ENCODE measurements at regions not wholly inside any gene's neighbourhood (a gene's known extent, or its start where the extent isn't known, plus 50 kb on each side); places are given as distances from the start of the nearest gene placed in this dataset.

GRCh38 chr22:23398701-23399366 is 181.3 kb downstream of the IGLL1 start:
- Histone ChIP-seq H3K4me2 (ENCODE audit: low read length) (no peak overlapping the region), H2AFZ (ENCODE audit: low read length) (no peak overlapping the region), H3K4me1 (ENCODE audit: insufficient read depth, low read length, severe bottlenecking) (peaks cover 11% of the 10 kb centered on the region), H3K27me3 (ENCODE audit: insufficient read depth, low read length) (no peaks in the 10 kb centered on the region; the same call in 1 of the 2 replicates), H3K79me2 (ENCODE audit: insufficient read depth, low read length) (no peaks in the 10 kb centered on the region), H3K9me2 (ENCODE audit: low read depth, low read length) (no peaks in the 10 kb centered on the region), H3K4me3 (ENCODE audit: low read depth, low read length, poor library complexity, severe bottlenecking) (no peak overlapping the region), H3K9me3 (ENCODE audit: low read length) (no peaks in the 10 kb centered on the region), H3F3A (ENCODE audit: insufficient read depth, low read length) (no peaks in the 10 kb centered on the region), H4K20me1 (ENCODE audit: insufficient read depth, low read length) (no peaks in the 10 kb centered on the region), H3K9ac (ENCODE audit: low read length) (no peak overlapping the region), H3K36me3 (ENCODE audit: insufficient read depth, low read length) (no peaks in the 10 kb centered on the region), H3K27ac (ENCODE audit: low read depth, low read length, poor library complexity, severe bottlenecking) (no peak overlapping the region)
- TF ChIP-seq EZH2 (IDR thresholded peaks at IDR 0.05; ENCODE audit: borderline replicate concordance, low read length) (no peak), CTCF (IDR thresholded peaks at IDR 0.05; ENCODE audit: low read length) (no peak)

- Histone ChIP-seq H3K4me1 (ENCODE audit: insufficient read depth, low read length, severe bottlenecking) (peaks cover 2% of the 10 kb centered on the region), H3K9me3 (ENCODE audit: low read length) (no peaks in the 10 kb centered on the region), H3K4me3 (ENCODE audit: low read depth, low read length, poor library complexity, severe bottlenecking) (no peak overlapping the region), H3K36me3 (ENCODE audit: insufficient read depth, low read length) (no peaks in the 10 kb centered on the region), H3K4me2 (ENCODE audit: low read length) (no peak overlapping the region), H3K9me2 (ENCODE audit: low read depth, low read length) (no peaks in the 10 kb centered on the region), H3K27ac (ENCODE audit: low read depth, low read length, poor library complexity, severe bottlenecking) (no peak overlapping the region), H3F3A (ENCODE audit: insufficient read depth, low read length) (no peaks in the 10 kb centered on the region), H3K79me2 (ENCODE audit: insufficient read depth, low read length) (no peaks in the 10 kb centered on the region), H3K9ac (ENCODE audit: low read length) (no peak overlapping the region), H4K20me1 (ENCODE audit: insufficient read depth, low read length) (no peaks in the 10 kb centered on the region), H2AFZ (ENCODE audit: low read length) (no peak overlapping the region), H3K27me3 (ENCODE audit: insufficient read depth, low read length) (no peaks in the 10 kb centered on the region; the same call in 1 of the 2 replicates)
- no peak for TF ChIP-seq CTCF (IDR thresholded peaks at IDR 0.05; ENCODE audit: low read length)
- TF ChIP-seq EZH2 (IDR thresholded peaks at IDR 0.05; ENCODE audit: borderline replicate concordance, low read length), result no peak
Observed at GRCh38 chr22:23397613-23398567, 182.2 kb downstream of the IGLL1 start.

GRCh38 chr22:23397008-23397612 is 183.0 kb downstream of the IGLL1 start:
- Histone ChIP-seq H3K9me3 (ENCODE audit: low read length) (no peaks in the 10 kb centered on the region), H3F3A (ENCODE audit: insufficient read depth, low read length) (no peaks in the 10 kb centered on the region), H3K27me3 (ENCODE audit: insufficient read depth, low read length) (no peaks in the 10 kb centered on the region; the same call in 1 of the 2 replicates), H3K36me3 (ENCODE audit: insufficient read depth, low read length) (no peaks in the 10 kb centered on the region), H3K4me2 (ENCODE audit: low read length) (no peak overlapping the region), H3K4me1 (ENCODE audit: insufficient read depth, low read length, severe bottlenecking) (no peaks in the 10 kb centered on the region), H3K9ac (ENCODE audit: low read length) (no peak overlapping the region), H3K27ac (ENCODE audit: low read depth, low read length, poor library complexity, severe bottlenecking) (no peak overlapping the region), H2AFZ (ENCODE audit: low read length) (no peak overlapping the region), H3K9me2 (ENCODE audit: low read depth, low read length) (no peaks in the 10 kb centered on the region), H3K79me2 (ENCODE audit: insufficient read depth, low read length) (no peaks in the 10 kb centered on the region), H4K20me1 (ENCODE audit: insufficient read depth, low read length) (no peaks in the 10 kb centered on the region), H3K4me3 (ENCODE audit: low read depth, low read length, poor library complexity, severe bottlenecking) (no peak overlapping the region)
- no peak for TF ChIP-seq CTCF (IDR thresholded peaks at IDR 0.05; ENCODE audit: low read length)
- no peak for TF ChIP-seq EZH2 (IDR thresholded peaks at IDR 0.05; ENCODE audit: borderline replicate concordance, low read length)

Data from OCI-LY1 (cell line).